Head of caudate nucleus (tissue), 42 donors: ENCODE measurements at regions not wholly inside any gene's neighbourhood (a gene's known extent, or its start where the extent isn't known, plus 50 kb on each side); places are given as distances from the start of the nearest gene placed in this dataset.

Experiments
- DNase-seq, 42 donors: peaks; one replicate each; pipeline versions ENCODE4 v3.0.0 to v3.0.0-alpha.2; 2020 to 2021; ENCODE audit warnings: mixed read lengths in 7 of 42
- intact Hi-C: fragments of 100-400 bp; cut with DNase I; formaldehyde crosslinking; loops from one replicate; pipeline ENCODE4 v1.15.0; 2022

- no peak for DNase-seq
- intact Hi-C loops = no loop called here
These were observed 168.4 kb upstream of the SMIM23 start for GRCh38 chr5:171617266-171617665.

GRCh38 chr5:171617817-171618591, 167.6 kb upstream of the SMIM23 start:
- intact Hi-C loops = no loop called here
- DNase-seq = no peak

- intact Hi-C loops = no loop called here
- DNase-seq = no peak
These were observed 166.4 kb upstream of the SMIM23 start for GRCh38 chr5:171619196-171619595.

- intact Hi-C loops = no loop called here
- DNase-seq = no peak
These were observed 165.9 kb upstream of the SMIM23 start for GRCh38 chr5:171619744-171620143.

- intact Hi-C loops = no loop called here
- peak in 6 of 42 donors; percentile 11 to 56 (median 16) for DNase-seq
These were observed 163.6 kb upstream of the SMIM23 start for GRCh38 chr5:171622010-171622409.

- intact Hi-C loops = no loop called here
- DNase-seq = no peak
These were observed 162.5 kb upstream of the SMIM23 start for GRCh38 chr5:171623107-171623506.

GRCh38 chr5:171623551-171624097, 162.0 kb upstream of the SMIM23 start:
- intact Hi-C loops = no loop called here
- no peak for DNase-seq

GRCh38 chr5:171624396-171624795, 161.2 kb upstream of the SMIM23 start:
- intact Hi-C loops = no loop called here
- DNase-seq = no peak

GRCh38 chr5:171625646-171626045, 160.0 kb upstream of the SMIM23 start:
- intact Hi-C loops = no loop called here
- no peak for DNase-seq

- intact Hi-C loops = no loop called here
- DNase-seq = no peak
These were observed 157.5 kb upstream of the SMIM23 start for GRCh38 chr5:171627936-171628632.

- intact Hi-C loops = no loop called here
- DNase-seq = peak in 1 of 42 donors; percentile 11
These were observed 157.0 kb upstream of the SMIM23 start for GRCh38 chr5:171628633-171628974.

- DNase-seq = no peak
- intact Hi-C loops = no loop called here
These were observed 156.4 kb upstream of the SMIM23 start for GRCh38 chr5:171629221-171629620.

GRCh38 chr5:171629628-171630349, 155.8 kb upstream of the SMIM23 start:
- intact Hi-C loops = no loop called here
- peak in 31 of 42 donors; percentile 5 to 64 (median 36) for DNase-seq

- no peak for DNase-seq
- intact Hi-C loops = no loop called here
These were observed 155.1 kb upstream of the SMIM23 start for GRCh38 chr5:171630350-171631065.

- intact Hi-C loops = no loop called here
- DNase-seq = no peak
These were observed 153.0 kb upstream of the SMIM23 start for GRCh38 chr5:171632616-171633015.

- no peak for DNase-seq
- intact Hi-C loops = no loop called here
These were observed 151.7 kb upstream of the SMIM23 start for GRCh38 chr5:171633776-171634470.

- DNase-seq = no peak
- intact Hi-C loops = no loop called here
These were observed 151.1 kb upstream of the SMIM23 start for GRCh38 chr5:171634511-171634910.

GRCh38 chr5:171635028-171635427, 150.6 kb upstream of the SMIM23 start:
- no peak for DNase-seq
- intact Hi-C loops = no loop called here
